ENCODE measurements at regions not wholly inside any gene's neighbourhood (a gene's known extent, or its start where the extent isn't known, plus 50 kb on each side); places are given as distances from the start of the nearest gene placed in this dataset.
"Not testable (repeated sequence)": the region's sequence is repeated elsewhere in the genome, so short reads cannot be mapped to it uniquely, and the experiment has no call there.

- no peak for TF ChIP-seq CTCF (conservative IDR thresholded peaks at IDR 0.05; ENCODE audit: low read depth, low read length)
- no peak for DNase-seq (ENCODE audit: low read depth)
- no peak overlapping the region for H3K4me3 ChIP-seq (ENCODE audit: low read length)
Measured at GRCh38 chr14:21807975-21808374, 134.4 kb upstream of the OR4E1 start.

- no peak for DNase-seq (ENCODE audit: low read depth)
- no peak overlapping the region for H3K4me3 ChIP-seq (ENCODE audit: low read length)
- no peak for TF ChIP-seq CTCF (conservative IDR thresholded peaks at IDR 0.05; ENCODE audit: low read depth, low read length)
Measured at GRCh38 chr14:21804981-21805380, 131.4 kb upstream of the OR4E1 start.

GRCh38 chr14:21802441-21802840 lies 128.8 kb upstream of the OR4E1 start:
- DNase-seq (ENCODE audit: low read depth) = no peak

GRCh38 chr14:21796916-21797315 lies 123.3 kb upstream of the OR4E1 start:
- DNase-seq (ENCODE audit: low read depth) = no peak
- TF ChIP-seq CTCF (conservative IDR thresholded peaks at IDR 0.05; ENCODE audit: low read depth, low read length) = no peak
- no peak overlapping the region for H3K4me3 ChIP-seq (ENCODE audit: low read length)

More at GRCh38 chr14:21802441-21802840, 128.8 kb upstream of the OR4E1 start:
- no peak overlapping the region for H3K4me3 ChIP-seq (ENCODE audit: low read length)
- TF ChIP-seq CTCF (conservative IDR thresholded peaks at IDR 0.05; ENCODE audit: low read depth, low read length) = no peak

- DNase-seq (ENCODE audit: low read depth) = no peak
- TF ChIP-seq CTCF (conservative IDR thresholded peaks at IDR 0.05; ENCODE audit: low read depth, low read length) = no peak
- no peak overlapping the region for H3K4me3 ChIP-seq (ENCODE audit: low read length)
Measured at GRCh38 chr14:21795456-21795855, 121.8 kb upstream of the OR4E1 start.

GRCh38 chr14:21791749-21792148 lies 118.1 kb upstream of the OR4E1 start:
- DNase-seq (ENCODE audit: low read depth) = no peak
- no peak overlapping the region for H3K4me3 ChIP-seq (ENCODE audit: low read length)
- no peak for TF ChIP-seq CTCF (conservative IDR thresholded peaks at IDR 0.05; ENCODE audit: low read depth, low read length)

- not testable (repeated sequence) for H3K4me3 ChIP-seq (ENCODE audit: low read length); DNase-seq (ENCODE audit: low read depth)
Measured at GRCh38 chr14:21788687-21789086, 115.1 kb upstream of the OR4E1 start.

GRCh38 chr14:21787242-21787641 lies 113.6 kb upstream of the OR4E1 start:
- not testable (repeated sequence) for H3K4me3 ChIP-seq (ENCODE audit: low read length); DNase-seq (ENCODE audit: low read depth)

Measured in retinal pigment epithelial cell (primary cell).